ENCODE measurements at regions not wholly inside any gene's neighbourhood (a gene's known extent, or its start where the extent isn't known, plus 50 kb on each side); places are given as distances from the start of the nearest gene placed in this dataset.

- no peaks in the 10 kb centered on the region for H3K36me3 ChIP-seq (ENCODE audit: control insufficient read depth, insufficient read depth, low read length)
- 96% methylated on average over 4 of the region's 4 CpGs for WGBS, 2 experiments
- no peaks in the 10 kb centered on the region for H3K27me3 ChIP-seq (ENCODE audit: control insufficient read depth, insufficient read depth, low read length, poor library complexity, severe bottlenecking)
- no peak overlapping the region for H3K27ac ChIP-seq (ENCODE audit: insufficient read depth, low read depth, low read length, poor library complexity, severe bottlenecking)
- no peak overlapping the region for H3K4me3 ChIP-seq (ENCODE audit: insufficient read depth, low read depth, low read length)
- no peaks in the 10 kb centered on the region for H3K4me1 ChIP-seq (ENCODE audit: control insufficient read depth, insufficient read depth, low read length)
- H3K9me3 ChIP-seq (ENCODE audit: control insufficient read depth, low read length), result no peaks in the 10 kb centered on the region
Observed at GRCh38 chr15:38695249-38696108, 130.9 kb upstream of the RASGRP1 start.

- H3K36me3 ChIP-seq (ENCODE audit: control insufficient read depth, insufficient read depth, low read length), result no peaks in the 10 kb centered on the region
- H3K27me3 ChIP-seq (ENCODE audit: control insufficient read depth, insufficient read depth, low read length, poor library complexity, severe bottlenecking), result no peaks in the 10 kb centered on the region
- WGBS, 2 experiments, result 90 to 91% methylated on average over 7 of the region's 7 CpGs
- no peaks in the 10 kb centered on the region for H3K9me3 ChIP-seq (ENCODE audit: control insufficient read depth, low read length)
- H3K4me3 ChIP-seq (ENCODE audit: insufficient read depth, low read depth, low read length), result no peak overlapping the region
- no peaks in the 10 kb centered on the region for H3K4me1 ChIP-seq (ENCODE audit: control insufficient read depth, insufficient read depth, low read length)
- H3K27ac ChIP-seq (ENCODE audit: insufficient read depth, low read depth, low read length, poor library complexity, severe bottlenecking), result no peak overlapping the region
Observed at GRCh38 chr15:38696109-38696727, 131.6 kb upstream of the RASGRP1 start.

- Histone ChIP-seq H3K27ac (ENCODE audit: insufficient read depth, low read depth, low read length, poor library complexity, severe bottlenecking) (no peak overlapping the region), H3K4me1 (ENCODE audit: control insufficient read depth, insufficient read depth, low read length) (no peaks in the 10 kb centered on the region), H3K27me3 (ENCODE audit: control insufficient read depth, insufficient read depth, low read length, poor library complexity, severe bottlenecking) (no peaks in the 10 kb centered on the region), H3K9me3 (ENCODE audit: control insufficient read depth, low read length) (no peaks in the 10 kb centered on the region), H3K4me3 (ENCODE audit: insufficient read depth, low read depth, low read length) (no peak overlapping the region), H3K36me3 (ENCODE audit: control insufficient read depth, insufficient read depth, low read length) (no peaks in the 10 kb centered on the region)
- 74 to 78% methylated on average over 1 of the region's 1 CpG for WGBS, 2 experiments
Observed at GRCh38 chr15:38696790-38697495, 132.3 kb upstream of the RASGRP1 start.

- Histone ChIP-seq H3K27me3 (ENCODE audit: control insufficient read depth, insufficient read depth, low read length, poor library complexity, severe bottlenecking) (no peaks in the 10 kb centered on the region), H3K27ac (ENCODE audit: insufficient read depth, low read depth, low read length, poor library complexity, severe bottlenecking) (no peak overlapping the region)
- WGBS, 2 experiments, result 85 to 88% methylated on average over 3 to 4 of the region's 4 CpGs
Observed at GRCh38 chr15:38698254-38698653, 133.6 kb upstream of the RASGRP1 start.

GRCh38 chr15:38699633-38700230 is 135.1 kb upstream of the RASGRP1 start:
- WGBS, 2 experiments, result 94 to 97% methylated on average over 2 of the region's 2 CpGs
- Histone ChIP-seq H3K27me3 (ENCODE audit: control insufficient read depth, insufficient read depth, low read length, poor library complexity, severe bottlenecking) (no peaks in the 10 kb centered on the region), H3K4me1 (ENCODE audit: control insufficient read depth, insufficient read depth, low read length) (no peaks in the 10 kb centered on the region), H3K36me3 (ENCODE audit: control insufficient read depth, insufficient read depth, low read length) (no peaks in the 10 kb centered on the region), H3K27ac (ENCODE audit: insufficient read depth, low read depth, low read length, poor library complexity, severe bottlenecking) (no peak overlapping the region), H3K4me3 (ENCODE audit: insufficient read depth, low read depth, low read length) (no peak overlapping the region), H3K9me3 (ENCODE audit: control insufficient read depth, low read length) (no peaks in the 10 kb centered on the region)

More at GRCh38 chr15:38698254-38698653, 133.6 kb upstream of the RASGRP1 start:
- H3K4me3 ChIP-seq (ENCODE audit: insufficient read depth, low read depth, low read length), result no peak overlapping the region
- H3K36me3 ChIP-seq (ENCODE audit: control insufficient read depth, insufficient read depth, low read length), result no peaks in the 10 kb centered on the region
- H3K9me3 ChIP-seq (ENCODE audit: control insufficient read depth, low read length), result no peaks in the 10 kb centered on the region
- no peaks in the 10 kb centered on the region for H3K4me1 ChIP-seq (ENCODE audit: control insufficient read depth, insufficient read depth, low read length)

- Histone ChIP-seq H3K36me3 (ENCODE audit: control insufficient read depth, insufficient read depth, low read length) (no peaks in the 10 kb centered on the region), H3K27ac (ENCODE audit: insufficient read depth, low read depth, low read length, poor library complexity, severe bottlenecking) (no peak overlapping the region), H3K9me3 (ENCODE audit: control insufficient read depth, low read length) (no peaks in the 10 kb centered on the region), H3K27me3 (ENCODE audit: control insufficient read depth, insufficient read depth, low read length, poor library complexity, severe bottlenecking) (no peaks in the 10 kb centered on the region), H3K4me3 (ENCODE audit: insufficient read depth, low read depth, low read length) (no peak overlapping the region), H3K4me1 (ENCODE audit: control insufficient read depth, insufficient read depth, low read length) (no peaks in the 10 kb centered on the region)
- WGBS, 2 experiments, result 84 to 98% methylated on average over 2 to 4 of the region's 5 CpGs
Observed at GRCh38 chr15:38701149-38701548, 136.5 kb upstream of the RASGRP1 start.

GRCh38 chr15:38702178-38702912 is 137.7 kb upstream of the RASGRP1 start:
- 60 to 73% methylated on average over 3 of the region's 3 CpGs for WGBS, 2 experiments
- Histone ChIP-seq H3K27me3 (ENCODE audit: control insufficient read depth, insufficient read depth, low read length, poor library complexity, severe bottlenecking) (no peaks in the 10 kb centered on the region), H3K36me3 (ENCODE audit: control insufficient read depth, insufficient read depth, low read length) (no peaks in the 10 kb centered on the region), H3K4me1 (ENCODE audit: control insufficient read depth, insufficient read depth, low read length) (no peaks in the 10 kb centered on the region), H3K4me3 (ENCODE audit: insufficient read depth, low read depth, low read length) (no peak overlapping the region), H3K9me3 (ENCODE audit: control insufficient read depth, low read length) (no peaks in the 10 kb centered on the region), H3K27ac (ENCODE audit: insufficient read depth, low read depth, low read length, poor library complexity, severe bottlenecking) (no peak overlapping the region)

- Histone ChIP-seq H3K27ac (ENCODE audit: insufficient read depth, low read depth, low read length, poor library complexity, severe bottlenecking) (no peak overlapping the region), H3K9me3 (ENCODE audit: control insufficient read depth, low read length) (no peaks in the 10 kb centered on the region), H3K27me3 (ENCODE audit: control insufficient read depth, insufficient read depth, low read length, poor library complexity, severe bottlenecking) (no peaks in the 10 kb centered on the region), H3K4me1 (ENCODE audit: control insufficient read depth, insufficient read depth, low read length) (no peaks in the 10 kb centered on the region), H3K4me3 (ENCODE audit: insufficient read depth, low read depth, low read length) (no peak overlapping the region), H3K36me3 (ENCODE audit: control insufficient read depth, insufficient read depth, low read length) (no peaks in the 10 kb centered on the region)
- 78 to 79% methylated on average over 11 of the region's 11 CpGs for WGBS, 2 experiments
Observed at GRCh38 chr15:38705436-38706219, 141.0 kb upstream of the RASGRP1 start.

- Histone ChIP-seq H3K9me3 (ENCODE audit: control insufficient read depth, low read length) (no peaks in the 10 kb centered on the region), H3K4me3 (ENCODE audit: insufficient read depth, low read depth, low read length) (no peak overlapping the region), H3K27ac (ENCODE audit: insufficient read depth, low read depth, low read length, poor library complexity, severe bottlenecking) (no peak overlapping the region), H3K36me3 (ENCODE audit: control insufficient read depth, insufficient read depth, low read length) (no peaks in the 10 kb centered on the region), H3K27me3 (ENCODE audit: control insufficient read depth, insufficient read depth, low read length, poor library complexity, severe bottlenecking) (no peaks in the 10 kb centered on the region), H3K4me1 (ENCODE audit: control insufficient read depth, insufficient read depth, low read length) (no peaks in the 10 kb centered on the region)
- 90 to 92% methylated on average over 5 of the region's 5 CpGs for WGBS, 2 experiments
Observed at GRCh38 chr15:38706956-38707355, 142.3 kb upstream of the RASGRP1 start.
